Sciatic nerve (tissue), 2 donors: ENCODE measurements at regions not wholly inside any gene's neighbourhood (a gene's known extent, or its start where the extent isn't known, plus 50 kb on each side); places are given as distances from the start of the nearest gene placed in this dataset.
"Not testable (repeated sequence)": the region's sequence is repeated elsewhere in the genome, so short reads cannot be mapped to it uniquely, and the experiment has no call there.

Experiments
- ATAC-seq: fragments of 200-7000 bp; cut with Tn5 transposase; one replicate; pipeline ENCODE4 v1.9.1; 2020; ENCODE audit warnings: mild to moderate bottlenecking, moderate library complexity
- DNase-seq: peaks from one replicate; pipeline ENCODE4 v3.0.0-alpha.2; 2020; ENCODE audit warnings: low spot score
- intact Hi-C: fragments of 100-400 bp; cut with DNase I; formaldehyde crosslinking; loops from one replicate; pipeline ENCODE4 v1.14.2; 2022
- donor health status: DM: no; HTN: no; CAD: no.
- donor health status: DM: no; HTN: no; CAD: no.

DNA sequence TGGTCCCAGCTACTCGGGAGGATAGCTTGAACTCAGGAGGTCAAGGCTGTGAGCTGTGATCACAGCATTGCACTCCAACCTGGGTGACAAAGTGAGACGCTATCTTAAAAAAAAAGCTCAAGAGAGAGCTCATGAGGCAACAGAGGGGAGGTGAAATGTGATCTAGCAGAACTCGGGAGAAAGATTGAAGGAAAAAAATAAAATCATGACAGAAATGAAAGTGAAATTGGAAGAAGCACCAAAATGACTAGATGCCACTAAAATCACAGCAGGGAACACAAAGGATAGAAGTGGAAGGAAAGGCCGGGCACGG lies 109.4 kb upstream of the BNIP2 start:
- DNase-seq (no peak), ATAC-seq (no peak)
- intact Hi-C loops = no loop called here

DNA sequence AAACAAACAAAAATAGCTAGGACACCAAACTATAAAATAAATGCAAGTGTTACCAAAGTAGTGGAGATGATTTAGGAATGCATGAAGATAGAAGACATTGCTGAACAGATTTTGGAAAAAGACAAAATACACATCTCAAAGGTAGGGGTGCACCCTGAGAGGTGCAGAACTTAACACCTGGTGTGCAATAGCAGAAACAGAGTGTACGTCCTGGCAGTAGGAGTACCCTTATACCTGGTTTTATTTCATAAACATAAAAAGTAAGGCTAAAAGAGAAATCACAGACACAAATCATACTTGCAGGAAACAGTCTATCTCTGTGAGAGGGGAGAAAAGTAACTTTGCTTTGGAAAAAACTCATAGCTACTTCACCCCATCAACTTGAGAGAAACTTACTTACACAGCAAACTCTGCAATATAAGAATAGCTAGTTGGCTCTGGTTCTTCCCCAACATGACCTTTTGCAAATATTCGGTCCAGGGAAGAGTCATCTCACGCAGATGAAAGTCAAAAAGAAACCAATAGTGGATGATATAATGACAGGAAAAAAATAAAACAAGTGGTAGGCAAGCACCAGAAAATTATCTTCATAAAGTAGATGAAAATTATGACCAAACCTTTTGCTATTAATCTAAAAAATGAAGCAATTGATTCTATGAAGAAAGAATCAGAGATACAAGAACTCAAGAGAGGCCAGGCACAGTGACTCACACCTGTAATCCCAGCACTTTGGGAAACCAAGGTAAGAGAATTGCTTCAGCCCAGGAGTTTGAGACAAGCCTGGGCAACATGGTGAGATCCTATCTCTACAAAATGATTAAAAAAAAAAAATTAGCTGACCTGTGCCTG lies 108.9 kb upstream of the BNIP2 start:
- DNase-seq (no peak), ATAC-seq (no peak)
- intact Hi-C loops = no loop called here

DNA sequence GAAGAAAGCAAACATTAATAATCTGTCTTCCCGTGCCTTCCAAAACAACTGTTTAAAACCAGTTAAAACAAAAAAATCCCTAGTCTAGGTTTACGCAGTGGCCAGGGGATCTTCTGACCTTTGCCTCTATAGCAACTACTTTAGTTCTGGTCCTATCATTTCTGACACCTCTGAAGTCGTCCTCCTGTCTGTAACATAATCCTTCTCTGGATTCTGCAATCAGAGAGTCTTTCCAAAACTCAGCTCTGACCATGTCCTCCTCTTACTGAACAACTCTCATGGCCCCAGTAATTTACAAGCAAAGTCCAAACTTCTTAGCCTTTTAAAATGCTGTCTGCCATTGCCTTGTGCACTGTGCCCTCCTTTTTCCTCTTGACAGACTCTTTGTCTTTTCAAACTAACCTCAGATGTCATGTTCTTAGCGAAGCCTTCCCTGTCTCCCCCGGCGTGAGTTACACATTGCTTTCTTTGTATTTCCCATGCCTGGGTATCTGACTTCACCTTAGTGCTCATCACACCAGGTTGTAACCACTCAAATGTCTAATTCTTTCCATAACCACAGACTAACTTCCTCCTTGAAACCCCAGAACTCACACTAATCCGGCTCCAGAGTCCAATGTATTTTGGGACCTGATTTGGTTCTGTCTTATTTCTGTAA lies 105.2 kb upstream of the BNIP2 start:
- ATAC-seq (no peak), DNase-seq (no peak)
- intact Hi-C loops = no loop called here

DNA sequence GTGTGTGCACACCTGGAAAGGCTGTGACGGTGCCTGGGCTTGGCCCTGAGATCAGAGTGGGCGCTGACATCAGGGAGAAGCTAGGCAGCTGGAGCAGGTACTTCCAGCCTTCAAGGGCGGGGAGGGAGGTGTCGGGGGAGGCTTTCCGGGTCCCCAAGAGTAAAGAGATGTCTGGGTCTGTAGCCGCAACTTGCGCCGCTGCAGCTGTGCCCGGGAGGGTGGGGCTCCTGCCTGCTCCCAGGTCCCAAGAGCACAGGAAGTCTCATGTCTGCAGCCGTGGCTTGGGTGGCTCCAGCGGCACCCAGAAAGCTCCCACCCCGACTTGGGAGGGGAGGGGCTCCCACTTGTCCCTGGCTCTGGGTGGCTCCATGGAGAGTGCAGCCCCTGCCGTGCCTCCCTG lies 103.2 kb upstream of the BNIP2 start:
- no peak for DNase-seq
- intact Hi-C loops = no loop called here
- ATAC-seq = no peak

DNA sequence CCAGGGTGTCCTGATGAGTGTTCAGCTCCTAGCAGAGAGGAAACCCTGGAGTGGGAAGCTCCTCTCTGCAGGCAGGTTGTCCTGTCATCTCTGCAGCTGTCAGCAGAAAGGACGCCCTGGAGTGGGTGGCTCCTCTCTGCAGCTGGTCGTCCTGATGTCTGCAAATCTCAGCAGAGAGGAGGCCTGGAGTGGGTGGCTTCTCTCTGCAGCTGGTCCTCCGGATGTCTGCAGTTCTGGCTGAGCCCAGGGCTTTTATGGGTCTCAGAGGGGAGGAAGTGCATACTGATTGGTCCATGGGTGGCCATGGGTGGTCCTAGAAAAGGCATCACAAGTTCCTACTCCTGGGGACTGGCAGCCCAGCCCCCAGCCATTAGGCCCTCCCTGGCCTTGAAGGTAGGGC lies 102.6 kb upstream of the BNIP2 start:
- ATAC-seq (no peak), DNase-seq (no peak)
- intact Hi-C loops = no loop called here

DNA sequence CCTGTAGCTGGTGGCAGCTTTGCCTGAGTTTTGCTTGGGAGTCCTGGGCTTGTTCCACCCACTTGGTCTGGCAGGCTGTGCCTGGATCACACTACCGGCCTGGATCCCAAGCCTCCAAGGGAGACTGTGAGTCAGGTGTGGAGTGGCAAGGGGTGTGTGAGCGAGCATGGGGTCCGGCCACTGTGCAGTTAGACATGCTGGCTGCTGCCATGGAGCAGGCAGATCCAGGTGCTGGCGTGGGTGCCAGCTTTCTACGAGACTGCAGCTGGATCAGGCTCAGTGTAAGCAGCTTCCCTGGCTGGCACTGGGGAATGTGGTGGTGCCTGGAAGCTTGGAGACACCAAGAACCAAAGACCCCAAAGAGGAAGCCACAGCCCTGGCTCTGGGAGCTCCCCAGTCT lies 102.0 kb upstream of the BNIP2 start:
- intact Hi-C loops = no loop called here
- ATAC-seq (no peak), DNase-seq (no peak)

DNA sequence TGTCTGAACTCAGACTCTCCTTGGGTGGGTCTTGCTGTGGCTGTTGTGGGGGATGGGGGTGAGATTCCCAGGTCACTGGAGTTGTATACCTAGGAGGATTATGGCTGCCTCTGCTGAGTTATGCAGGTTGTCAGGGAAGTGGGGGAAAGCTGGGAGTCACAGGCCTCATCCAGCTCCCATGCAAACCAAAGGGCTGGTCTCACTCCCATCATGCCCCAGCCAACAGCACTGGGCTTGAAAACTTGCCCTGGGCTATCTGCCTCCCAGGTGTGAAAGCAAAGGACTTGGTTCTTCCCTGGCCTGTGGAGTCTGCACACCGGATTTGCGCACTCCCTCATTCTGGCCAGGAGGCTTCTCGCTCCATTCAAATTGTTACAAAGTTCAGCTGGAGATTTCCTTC lies 97.3 kb upstream of the BNIP2 start:
- DNase-seq, intact Hi-C loops, ATAC-seq: not testable (repeated sequence)

DNA sequence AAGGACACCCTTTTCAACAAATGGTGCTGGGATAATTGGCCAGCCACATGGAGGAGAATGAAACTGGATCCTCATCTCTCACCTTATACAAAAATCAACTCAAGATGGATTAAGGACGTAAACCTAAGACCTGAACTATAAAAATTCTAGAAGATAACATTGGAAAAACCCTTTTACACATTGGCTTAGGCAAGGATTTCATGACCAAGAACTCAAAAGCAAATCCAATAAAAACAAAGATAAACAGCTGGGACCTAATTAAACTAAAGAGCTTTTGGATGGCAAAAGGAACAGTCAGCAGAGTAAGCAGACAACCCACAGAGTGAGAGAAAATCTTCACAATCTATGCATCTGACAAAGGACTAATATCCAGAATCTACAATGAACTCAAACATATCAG lies 96.9 kb upstream of the BNIP2 start:
- intact Hi-C loops, DNase-seq, ATAC-seq: not testable (repeated sequence)

DNA sequence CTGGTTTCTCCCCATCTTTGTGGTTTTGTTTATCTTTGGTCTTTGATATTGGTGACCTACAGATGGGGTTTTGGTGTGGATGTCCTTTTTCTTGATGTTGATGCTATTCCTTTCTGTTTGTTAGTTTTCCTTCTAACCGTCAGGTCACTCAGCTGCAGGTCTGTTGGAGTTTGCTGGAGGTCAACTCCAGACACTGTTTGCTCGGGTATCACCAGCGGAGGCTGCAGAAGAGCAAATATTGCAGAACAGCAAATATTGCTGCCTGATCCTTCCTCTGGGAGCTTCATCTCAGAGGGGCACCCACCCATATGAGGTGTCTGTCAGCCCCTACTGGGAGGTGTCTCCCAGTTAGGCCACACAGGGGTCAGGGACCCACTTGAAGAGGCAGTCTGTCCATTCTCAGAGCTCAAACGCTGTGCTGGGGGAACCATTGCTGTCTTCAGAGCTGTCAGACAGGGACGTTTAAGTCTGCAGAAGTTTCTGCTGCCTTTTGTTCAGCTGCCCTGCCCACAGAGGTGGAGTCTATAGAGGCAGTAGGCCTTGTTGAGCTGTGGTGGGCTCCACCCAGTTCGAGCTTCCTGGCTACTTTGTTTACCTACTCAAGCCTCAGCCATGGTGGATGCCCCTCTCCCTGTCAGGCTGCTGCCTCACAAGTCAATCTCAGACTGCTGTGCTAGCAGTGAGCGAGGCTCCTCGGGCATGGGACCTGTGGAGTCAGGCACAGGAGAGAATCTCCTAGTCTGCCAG lies 94.8 kb upstream of the BNIP2 start:
- ATAC-seq, intact Hi-C loops, DNase-seq: not testable (repeated sequence)

DNA sequence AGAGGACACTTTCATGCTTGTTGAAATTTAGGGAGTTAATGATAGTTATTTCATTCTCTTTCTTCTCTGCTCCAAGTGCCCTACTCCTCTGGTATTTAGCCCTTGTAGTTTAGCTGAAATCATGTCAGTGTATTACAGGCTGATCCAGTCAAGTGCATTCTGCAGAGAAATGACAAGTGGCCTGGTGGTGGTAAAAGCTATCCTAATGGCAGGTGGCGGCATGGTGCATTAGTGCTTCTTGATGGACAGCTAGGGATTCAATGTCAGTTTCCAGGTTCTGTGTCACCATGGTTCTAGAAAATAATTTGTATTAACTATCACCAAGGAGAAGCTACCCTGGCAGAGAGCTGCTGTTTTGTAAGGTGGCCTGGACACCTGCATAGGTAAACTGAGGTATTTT lies 90.0 kb upstream of the BNIP2 start:
- intact Hi-C loops = no loop called here
- no peak for ATAC-seq
- no peak for DNase-seq

DNA sequence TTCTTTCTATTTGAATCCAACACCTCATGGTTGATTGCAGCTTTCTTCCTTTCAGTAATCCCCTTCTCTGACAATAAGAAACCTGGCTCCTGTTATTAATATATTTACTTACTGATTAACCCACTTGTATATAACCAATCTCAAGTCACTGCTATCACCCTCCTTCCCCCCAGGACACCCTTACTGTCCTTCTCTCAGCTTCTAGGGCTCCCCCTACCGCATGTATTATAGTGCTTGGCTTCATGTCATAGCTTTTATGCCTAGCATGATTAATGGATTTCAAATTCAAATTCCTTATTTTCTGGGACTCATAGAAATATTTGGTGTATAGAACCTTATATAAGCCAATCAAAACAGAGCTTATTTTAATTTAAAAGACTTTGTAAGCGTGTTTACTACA lies 75.7 kb upstream of the BNIP2 start:
- no peak for ATAC-seq
- intact Hi-C loops = no loop called here
- DNase-seq = no peak

DNA sequence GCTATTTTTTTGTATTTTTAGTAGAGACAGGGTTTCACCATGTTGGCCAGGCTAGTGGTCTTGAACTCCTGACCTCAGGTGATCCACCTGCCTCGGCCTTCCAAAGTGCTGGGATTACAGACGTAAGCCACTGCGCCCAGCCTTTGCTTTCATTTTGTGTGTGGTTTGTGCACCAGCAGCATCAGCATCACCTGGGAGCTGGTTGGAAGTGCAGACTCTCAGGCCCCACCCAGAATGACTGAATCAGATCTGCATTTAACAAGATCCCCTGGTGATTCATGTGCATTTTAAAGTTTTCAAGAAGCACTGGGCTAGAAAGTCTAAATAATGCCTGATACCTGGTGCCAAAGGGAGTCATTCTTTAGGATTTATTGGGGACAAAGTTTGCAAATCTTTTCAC lies 73.4 kb upstream of the BNIP2 start:
- no peak for DNase-seq
- no peak for ATAC-seq
- intact Hi-C loops = no loop called here

DNA sequence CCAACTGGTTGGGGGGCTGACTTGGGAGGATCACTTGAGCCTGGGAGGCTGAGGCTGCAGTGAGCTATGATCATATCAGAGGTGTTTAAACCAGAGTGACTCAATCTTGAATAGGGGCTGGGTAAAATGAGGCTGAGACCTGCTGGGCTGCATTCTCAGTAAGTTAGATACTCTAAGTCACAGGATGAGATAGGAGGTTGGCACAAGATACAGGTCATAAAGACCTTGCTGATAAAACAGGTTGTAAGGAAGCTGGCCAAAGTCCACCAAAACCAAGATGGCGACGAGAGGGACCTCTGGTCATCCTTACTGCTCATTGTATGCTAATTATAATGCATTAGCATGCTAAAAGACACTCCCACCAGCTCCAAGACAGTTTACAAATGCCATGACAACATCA lies 71.1 kb upstream of the BNIP2 start:
- DNase-seq, intact Hi-C loops, ATAC-seq: not testable (repeated sequence)

DNA sequence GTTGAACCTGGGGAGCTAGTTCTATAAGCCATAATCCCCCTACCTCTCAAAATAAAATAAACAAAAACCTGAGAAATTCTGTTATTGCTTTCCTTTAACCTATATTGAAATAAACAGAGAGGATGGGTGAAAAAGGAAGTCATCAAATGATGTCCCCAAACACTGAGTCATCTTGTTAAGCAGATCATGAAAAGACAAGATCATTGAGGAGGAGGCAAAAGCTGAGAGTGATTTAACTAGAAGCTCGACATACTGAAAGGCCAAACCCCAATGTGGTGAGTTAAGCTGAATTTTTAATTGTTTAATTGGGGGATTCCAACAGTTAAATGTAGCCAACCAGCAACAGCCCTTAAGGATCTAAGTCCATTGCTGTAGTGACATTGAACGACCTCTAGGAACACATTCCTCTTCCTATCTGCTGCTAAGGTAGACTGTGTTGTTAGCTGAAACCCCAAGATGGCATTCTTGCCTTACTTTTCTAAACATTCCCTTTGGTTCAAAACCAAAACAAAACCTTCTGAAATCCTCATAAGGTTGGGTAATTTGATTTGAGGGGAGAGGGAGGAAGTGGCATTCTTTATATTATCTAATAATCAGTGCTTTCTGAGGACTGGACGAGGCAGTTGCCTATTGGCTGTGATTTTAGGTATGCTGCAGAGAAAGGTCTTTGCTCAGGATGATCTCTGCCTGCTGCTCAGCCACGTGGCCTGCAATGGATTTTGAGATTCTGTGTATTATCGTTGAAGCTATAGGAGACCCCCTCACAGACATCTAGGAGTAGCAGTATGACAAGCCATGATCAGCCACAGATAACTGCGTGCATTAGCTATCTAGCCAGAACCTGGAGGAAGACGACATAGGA lies 62.7 kb upstream of the BNIP2 start:
- intact Hi-C loops = no loop called here
- ATAC-seq = no peak
- no peak for DNase-seq

DNA sequence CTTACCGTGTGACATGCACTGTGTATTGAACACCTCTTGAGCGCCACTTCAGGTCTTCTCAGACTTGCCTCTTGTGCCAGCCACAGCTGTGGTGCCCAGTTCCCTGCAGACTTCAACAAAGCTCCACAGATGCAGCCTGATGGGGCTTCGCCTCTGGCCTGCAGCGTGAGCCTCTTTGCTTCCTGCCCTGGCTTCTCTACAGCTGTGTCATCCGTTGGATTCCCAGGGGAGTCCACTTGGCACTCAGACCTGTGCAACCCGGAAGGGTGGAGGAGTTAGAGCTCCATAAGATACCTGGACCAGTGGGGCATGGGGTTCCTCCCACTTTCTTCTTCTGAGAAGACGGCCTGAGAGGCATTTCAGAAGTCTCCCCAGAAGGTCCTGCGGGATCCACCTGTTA lies 57.7 kb upstream of the BNIP2 start:
- intact Hi-C loops = no loop called here
- no peak for DNase-seq
- ATAC-seq = no peak

DNA sequence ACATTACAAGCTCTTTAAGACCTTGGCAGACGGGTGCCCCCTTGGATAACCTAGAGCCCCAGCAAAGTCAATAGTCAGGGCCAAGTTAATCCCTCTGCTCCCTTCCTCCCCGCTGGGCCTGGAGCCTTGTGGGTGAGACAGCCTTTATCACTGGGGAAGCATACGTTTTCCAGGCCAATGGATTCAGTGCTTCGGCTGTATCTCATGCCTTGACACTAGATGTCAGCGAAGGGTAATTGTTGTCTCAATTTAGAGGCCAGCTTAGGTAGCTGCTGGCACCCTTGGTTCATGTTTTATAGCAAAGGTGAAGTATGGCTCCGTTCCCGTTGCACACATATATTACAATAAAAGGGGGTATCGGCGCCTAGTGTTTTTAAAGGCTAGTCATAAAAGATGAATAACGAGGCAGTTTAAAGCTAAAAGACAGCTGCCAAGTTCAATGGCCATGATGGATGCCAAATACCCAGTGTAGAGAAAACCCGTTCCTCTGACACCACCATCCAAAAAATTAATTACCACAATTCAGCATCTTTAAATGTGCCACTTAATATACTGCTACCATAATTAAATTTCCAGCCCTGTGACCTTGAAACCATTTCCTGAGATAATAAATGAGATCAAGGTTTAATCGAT lies 52.3 kb upstream of the BNIP2 start:
- intact Hi-C loops = no loop called here
- no peak for DNase-seq
- no peak for ATAC-seq

DNA sequence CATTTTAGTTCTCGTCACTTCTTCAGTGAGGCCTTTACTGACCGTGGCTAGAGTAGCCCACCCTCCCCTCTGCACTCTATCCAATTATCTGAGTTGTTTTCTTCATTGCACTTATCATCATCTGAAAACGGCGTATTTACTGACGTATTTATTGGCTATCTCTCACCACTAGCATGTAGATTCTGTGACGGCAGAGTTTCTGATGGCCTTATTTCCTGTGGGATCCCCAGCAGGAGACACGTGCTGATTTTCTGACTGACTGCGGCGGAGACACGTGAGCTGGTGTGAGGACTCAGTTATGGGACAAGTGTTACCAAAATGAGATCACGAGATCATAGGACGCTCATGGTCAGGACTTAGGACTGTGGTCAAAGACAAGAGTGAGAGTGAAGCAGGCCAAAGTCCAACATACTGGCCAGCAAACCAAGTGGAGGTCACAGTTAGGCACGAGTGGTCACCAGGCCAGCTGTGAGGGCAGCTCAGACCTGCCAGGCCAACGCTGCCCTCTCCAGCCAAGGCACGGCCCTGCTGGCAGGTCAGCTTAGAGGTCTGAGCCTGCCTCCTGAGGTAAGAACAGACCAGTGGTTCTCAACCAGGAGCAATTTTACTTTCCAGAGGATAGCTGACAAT lies 50.6 kb upstream of the BNIP2 start:
- intact Hi-C loops = no loop called here
- DNase-seq (no peak), ATAC-seq (no peak)
